ENCODE measurements at regions not wholly inside any gene's neighbourhood (a gene's known extent, or its start where the extent isn't known, plus 50 kb on each side); places are given as distances from the start of the nearest gene placed in this dataset.
"Not testable (repeated sequence)": the region's sequence is repeated elsewhere in the genome, so short reads cannot be mapped to it uniquely, and the experiment has no call there.

GRCh38 chr10:130345728-130346127, 209.5 kb downstream of the GLRX3 start:
- no peaks in the 10 kb centered on the region for H3K27me3 Mint-ChIP-seq
- H3K4me1 Mint-ChIP-seq (ENCODE audit: low read depth), result no peaks in the 10 kb centered on the region
- H3K27ac Mint-ChIP-seq, result no peak overlapping the region
- H3K36me3 Mint-ChIP-seq (ENCODE audit: low read depth), result no peaks in the 10 kb centered on the region
- intact Hi-C loops (cut with micrococcal nuclease), result no loop called here
- no peaks in the 10 kb centered on the region for H3K9me3 Mint-ChIP-seq
- no peak overlapping the region for H3K4me3 Mint-ChIP-seq

DNA sequence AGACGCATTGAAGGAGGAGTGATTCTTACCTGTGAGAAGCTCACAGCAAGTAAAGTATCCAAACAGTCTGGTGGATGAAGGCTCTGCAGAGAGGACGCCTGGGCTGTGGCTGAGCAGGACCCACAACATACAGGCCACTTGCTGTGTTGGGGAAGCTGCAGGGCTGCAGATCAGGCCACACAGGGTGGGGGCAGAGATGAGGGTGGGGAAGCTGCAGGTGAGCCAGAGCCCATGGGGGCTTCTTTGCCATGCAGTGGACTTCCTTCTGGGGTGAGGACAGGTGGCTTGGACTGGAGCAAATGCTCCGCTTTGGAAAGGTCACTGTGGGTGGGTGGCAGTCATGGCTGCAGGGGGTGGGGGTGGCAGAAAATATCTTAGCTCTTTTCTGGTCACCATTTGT, 214.8 kb downstream of the GLRX3 start:
- intact Hi-C loops (cut with micrococcal nuclease), result no loop called here
- Mint-ChIP-seq H3K4me1 (ENCODE audit: low read depth) (no peaks in the 10 kb centered on the region), H3K9me3 (no peaks in the 10 kb centered on the region), H3K27me3 (no peaks in the 10 kb centered on the region), H3K27ac (no peak overlapping the region), H3K4me3 (no peak overlapping the region), H3K36me3 (ENCODE audit: low read depth) (no peaks in the 10 kb centered on the region)

- H3K36me3 Mint-ChIP-seq (ENCODE audit: low read depth), result no peaks in the 10 kb centered on the region
- no peak overlapping the region for H3K4me3 Mint-ChIP-seq
- H3K4me1 Mint-ChIP-seq (ENCODE audit: low read depth), result no peaks in the 10 kb centered on the region
- no peaks in the 10 kb centered on the region for H3K9me3 Mint-ChIP-seq
- intact Hi-C loops (cut with micrococcal nuclease), result no loop called here
- no peaks in the 10 kb centered on the region for H3K27me3 Mint-ChIP-seq
- H3K27ac Mint-ChIP-seq, result no peak overlapping the region
Measured at GRCh38 chr10:130351466-130352290, 215.5 kb downstream of the GLRX3 start.

- H3K4me3 Mint-ChIP-seq, result no peak overlapping the region
- H3K36me3 Mint-ChIP-seq (ENCODE audit: low read depth), result no peaks in the 10 kb centered on the region
- no peaks in the 10 kb centered on the region for H3K9me3 Mint-ChIP-seq
- H3K4me1 Mint-ChIP-seq (ENCODE audit: low read depth), result no peaks in the 10 kb centered on the region
- no peak overlapping the region for H3K27ac Mint-ChIP-seq
- intact Hi-C loops (cut with micrococcal nuclease), result no loop called here
- H3K27me3 Mint-ChIP-seq, result no peaks in the 10 kb centered on the region
Measured at GRCh38 chr10:130352291-130352645, 216.1 kb downstream of the GLRX3 start.

- Mint-ChIP-seq H3K4me1 (ENCODE audit: low read depth) (no peaks in the 10 kb centered on the region), H3K27me3 (no peaks in the 10 kb centered on the region), H3K4me3 (no peak overlapping the region), H3K9me3 (no peaks in the 10 kb centered on the region), H3K27ac (no peak overlapping the region), H3K36me3 (ENCODE audit: low read depth) (no peaks in the 10 kb centered on the region)
- intact Hi-C loops (cut with micrococcal nuclease), result no loop called here
Measured at GRCh38 chr10:130353928-130354572, 217.9 kb downstream of the GLRX3 start.

DNA sequence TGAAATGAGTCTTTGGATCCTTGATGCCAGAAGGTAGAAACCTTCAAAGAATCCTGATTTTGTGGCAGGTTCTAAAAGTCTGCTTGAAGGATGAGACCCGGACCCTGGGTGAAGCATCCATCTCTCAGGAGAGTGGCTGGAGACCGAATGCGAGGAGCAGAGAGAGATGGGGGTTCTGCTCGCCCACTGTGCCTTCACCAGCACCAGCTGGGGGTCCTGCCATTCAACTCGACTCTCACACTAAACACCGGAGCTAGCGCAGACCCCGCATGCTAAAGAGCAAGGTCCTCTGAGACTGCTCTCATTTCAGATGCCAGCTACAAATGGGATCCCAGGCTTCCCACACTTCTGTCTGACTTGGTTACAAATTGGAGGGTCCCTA, 218.4 kb downstream of the GLRX3 start:
- Mint-ChIP-seq H3K27ac (no peak overlapping the region), H3K4me3 (no peak overlapping the region), H3K27me3 (no peaks in the 10 kb centered on the region), H3K9me3 (no peaks in the 10 kb centered on the region), H3K4me1 (ENCODE audit: low read depth) (no peaks in the 10 kb centered on the region), H3K36me3 (ENCODE audit: low read depth) (no peaks in the 10 kb centered on the region)
- intact Hi-C loops (cut with micrococcal nuclease), result no loop called here

DNA sequence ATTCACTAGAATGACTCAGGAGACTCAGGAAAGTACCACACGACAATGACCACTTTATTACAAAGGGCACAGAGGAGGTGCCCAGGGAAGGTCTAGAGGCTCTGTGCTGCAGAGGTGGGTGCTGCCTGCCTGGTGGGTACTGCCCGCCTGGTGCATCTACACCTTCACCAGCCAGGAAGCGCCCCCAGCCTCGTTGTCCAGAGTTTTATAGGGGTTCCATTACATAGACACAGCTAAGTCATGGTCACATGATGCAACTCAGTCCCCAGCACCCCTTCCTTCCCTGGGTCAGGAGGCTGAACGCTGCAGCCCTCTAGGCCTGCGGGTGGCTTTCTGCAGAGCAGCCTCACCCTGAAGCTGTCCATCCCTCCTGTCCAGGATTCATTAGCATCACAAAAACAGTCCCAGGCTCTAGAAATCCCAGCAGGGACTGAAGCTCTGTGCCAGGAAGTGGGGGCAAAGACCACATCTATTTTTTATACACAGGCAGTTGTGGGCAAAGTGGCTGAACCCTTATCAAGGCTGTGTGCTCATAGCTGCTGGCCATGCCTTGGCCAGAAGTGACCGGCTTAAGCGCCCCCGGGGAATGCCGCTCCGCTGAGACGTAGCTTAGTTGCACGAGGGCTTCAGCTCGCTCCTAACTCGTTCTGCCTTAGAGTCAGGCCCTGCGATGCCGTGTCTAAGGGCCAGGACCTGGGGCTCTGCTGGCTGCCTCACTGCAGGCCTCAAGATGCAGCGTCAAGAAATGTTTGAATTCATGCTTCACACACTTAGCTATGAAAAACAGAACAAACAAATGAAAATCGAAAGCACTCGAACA, 219.0 kb downstream of the GLRX3 start:
- H3K9me3 Mint-ChIP-seq, result no peaks in the 10 kb centered on the region
- intact Hi-C loops (cut with micrococcal nuclease), result no loop called here
- H3K27me3 Mint-ChIP-seq, result no peaks in the 10 kb centered on the region
- no peaks in the 10 kb centered on the region for H3K4me1 Mint-ChIP-seq (ENCODE audit: low read depth)
- H3K4me3 Mint-ChIP-seq, result no peak overlapping the region
- no peaks in the 10 kb centered on the region for H3K36me3 Mint-ChIP-seq (ENCODE audit: low read depth)
- no peak overlapping the region for H3K27ac Mint-ChIP-seq

- H3K27me3 Mint-ChIP-seq; intact Hi-C loops (cut with micrococcal nuclease); H3K36me3 Mint-ChIP-seq (ENCODE audit: low read depth); H3K4me1 Mint-ChIP-seq (ENCODE audit: low read depth); H3K27ac Mint-ChIP-seq; H3K4me3 Mint-ChIP-seq; H3K9me3 Mint-ChIP-seq: not testable (repeated sequence)
Measured at GRCh38 chr10:130356429-130356828, 220.2 kb downstream of the GLRX3 start.

- no peak overlapping the region for H3K27ac Mint-ChIP-seq
- no peak overlapping the region for H3K4me3 Mint-ChIP-seq
- intact Hi-C loops (cut with micrococcal nuclease), result no loop called here
- no peaks in the 10 kb centered on the region for H3K36me3 Mint-ChIP-seq (ENCODE audit: low read depth)
- no peaks in the 10 kb centered on the region for H3K4me1 Mint-ChIP-seq (ENCODE audit: low read depth)
- H3K9me3 Mint-ChIP-seq, result no peaks in the 10 kb centered on the region
- H3K27me3 Mint-ChIP-seq, result no peaks in the 10 kb centered on the region
Measured at GRCh38 chr10:130357226-130357625, 221.0 kb downstream of the GLRX3 start.

DNA sequence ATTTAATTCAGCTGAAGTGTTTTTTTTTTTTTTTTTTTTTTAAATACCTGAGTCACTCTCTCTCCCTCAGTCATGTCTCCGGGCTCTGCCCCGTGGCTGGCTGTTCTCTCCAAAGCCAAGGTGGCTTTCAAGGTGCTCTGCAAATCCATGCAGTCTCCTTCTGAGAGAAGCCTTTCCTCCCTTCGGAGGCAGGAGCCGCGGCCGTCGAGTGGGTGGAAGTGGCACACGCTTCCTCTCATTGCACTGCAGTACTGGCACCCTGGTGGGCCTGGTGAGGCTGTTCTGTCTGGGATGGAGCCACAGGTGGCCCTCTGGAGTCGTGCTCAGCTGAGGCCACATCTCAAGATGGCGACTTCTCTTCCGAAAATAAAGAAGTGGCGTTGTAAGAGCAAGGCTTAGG, 221.8 kb downstream of the GLRX3 start:
- H3K27ac Mint-ChIP-seq, result no peak overlapping the region

GRCh38 chr10:130358981-130359650, 222.9 kb downstream of the GLRX3 start:
- no peaks in the 10 kb centered on the region for H3K4me1 Mint-ChIP-seq (ENCODE audit: low read depth)
- no peaks in the 10 kb centered on the region for H3K27me3 Mint-ChIP-seq
- no peak overlapping the region for H3K4me3 Mint-ChIP-seq
- intact Hi-C loops (cut with micrococcal nuclease), result no loop called here
- no peaks in the 10 kb centered on the region for H3K36me3 Mint-ChIP-seq (ENCODE audit: low read depth)
- no peak overlapping the region for H3K27ac Mint-ChIP-seq
- H3K9me3 Mint-ChIP-seq, result no peaks in the 10 kb centered on the region

More for the DNA sequence above, 221.8 kb downstream of the GLRX3 start:
- no peaks in the 10 kb centered on the region for H3K36me3 Mint-ChIP-seq (ENCODE audit: low read depth)
- no peak overlapping the region for H3K4me3 Mint-ChIP-seq
- no peaks in the 10 kb centered on the region for H3K9me3 Mint-ChIP-seq
- intact Hi-C loops (cut with micrococcal nuclease), result no loop called here
- H3K27me3 Mint-ChIP-seq, result no peaks in the 10 kb centered on the region
- H3K4me1 Mint-ChIP-seq (ENCODE audit: low read depth), result no peaks in the 10 kb centered on the region

GRCh38 chr10:130359711-130360110, 223.5 kb downstream of the GLRX3 start:
- Mint-ChIP-seq H3K27me3 (no peaks in the 10 kb centered on the region), H3K36me3 (ENCODE audit: low read depth) (no peaks in the 10 kb centered on the region), H3K9me3 (no peaks in the 10 kb centered on the region), H3K4me1 (ENCODE audit: low read depth) (no peaks in the 10 kb centered on the region), H3K27ac (no peak overlapping the region), H3K4me3 (no peak overlapping the region)
- intact Hi-C loops (cut with micrococcal nuclease), result no loop called here

GRCh38 chr10:130360826-130361311, 224.7 kb downstream of the GLRX3 start:
- Mint-ChIP-seq H3K27ac (no peak overlapping the region), H3K4me3 (no peak overlapping the region), H3K36me3 (ENCODE audit: low read depth) (no peaks in the 10 kb centered on the region), H3K9me3 (no peaks in the 10 kb centered on the region), H3K4me1 (ENCODE audit: low read depth) (no peaks in the 10 kb centered on the region), H3K27me3 (no peaks in the 10 kb centered on the region)
- intact Hi-C loops (cut with micrococcal nuclease), result no loop called here

All from dendritic cell treated with granulocyte-macrophage colony-stimulating factor and Interleukin-4, amounts not matched to agents 40 ng/mL and 50 ng/mL, for 4 days (primary cell).